Adrenal gland (tissue), 5 donors: ENCODE measurements at regions not wholly inside any gene's neighbourhood (a gene's known extent, or its start where the extent isn't known, plus 50 kb on each side); places are given as distances from the start of the nearest gene placed in this dataset.

Experiments
- POLR2A ChIP-seq, 2 donors: fragments of 450-650 bp; IDR thresholded peaks; one replicate each; pipeline ENCODE4 v1.6.1; 2017; ENCODE audit warnings: antibody characterized with exemption in 2 of 2, mild to moderate bottlenecking in 2 of 2, moderate library complexity in 1 of 2
- TF ChIP-seq, protein P1 (sequence below), 6 experiments: fragments of 450-650 bp in 4 of 6; fragments of 200-600 bp in 2 of 6; sonication (generic) in 1 of 6; IDR thresholded peaks; 1 replicate in 5 of 6; 2 replicates in 1 of 6; pipeline versions ENCODE4 v1.5.1 to v1.8.0; 2016 to 2021; ENCODE audit warnings: antibody characterized with exemption in 6 of 6, mild to moderate bottlenecking in 2 of 6, moderate library complexity in 1 of 6
- donor health status: DM: no; HTN: no; CAD: no.

DNA sequence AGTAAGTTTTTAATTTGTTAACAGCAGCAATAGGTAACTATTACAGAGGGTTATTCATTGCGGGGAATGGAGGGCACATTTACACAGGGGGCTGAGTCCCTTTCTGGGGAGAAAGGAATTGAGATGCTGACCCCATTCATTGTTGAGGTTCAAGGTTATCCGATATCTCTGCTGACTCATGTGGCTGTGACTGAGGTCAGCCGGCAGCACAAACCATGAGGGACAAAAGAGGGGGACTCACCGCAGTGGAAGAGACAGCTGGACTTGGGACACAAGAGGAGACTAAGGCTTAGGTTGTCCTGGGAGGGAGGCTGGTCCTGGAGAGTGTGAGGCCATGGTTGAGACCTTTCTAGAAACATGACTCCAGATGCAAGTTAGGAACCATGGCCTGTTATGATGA, 119.1 kb upstream of the XYLT1 start:
- no peak for TF ChIP-seq POLR2A (IDR thresholded peaks at IDR 0.05)
- TF ChIP-seq, protein P1, sequence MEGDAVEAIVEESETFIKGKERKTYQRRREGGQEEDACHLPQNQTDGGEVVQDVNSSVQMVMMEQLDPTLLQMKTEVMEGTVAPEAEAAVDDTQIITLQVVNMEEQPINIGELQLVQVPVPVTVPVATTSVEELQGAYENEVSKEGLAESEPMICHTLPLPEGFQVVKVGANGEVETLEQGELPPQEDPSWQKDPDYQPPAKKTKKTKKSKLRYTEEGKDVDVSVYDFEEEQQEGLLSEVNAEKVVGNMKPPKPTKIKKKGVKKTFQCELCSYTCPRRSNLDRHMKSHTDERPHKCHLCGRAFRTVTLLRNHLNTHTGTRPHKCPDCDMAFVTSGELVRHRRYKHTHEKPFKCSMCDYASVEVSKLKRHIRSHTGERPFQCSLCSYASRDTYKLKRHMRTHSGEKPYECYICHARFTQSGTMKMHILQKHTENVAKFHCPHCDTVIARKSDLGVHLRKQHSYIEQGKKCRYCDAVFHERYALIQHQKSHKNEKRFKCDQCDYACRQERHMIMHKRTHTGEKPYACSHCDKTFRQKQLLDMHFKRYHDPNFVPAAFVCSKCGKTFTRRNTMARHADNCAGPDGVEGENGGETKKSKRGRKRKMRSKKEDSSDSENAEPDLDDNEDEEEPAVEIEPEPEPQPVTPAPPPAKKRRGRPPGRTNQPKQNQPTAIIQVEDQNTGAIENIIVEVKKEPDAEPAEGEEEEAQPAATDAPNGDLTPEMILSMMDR (IDR thresholded peaks at IDR 0.05) = no peak
